ENCODE measurements at regions not wholly inside any gene's neighbourhood (a gene's known extent, or its start where the extent isn't known, plus 50 kb on each side); places are given as distances from the start of the nearest gene placed in this dataset.

DNA sequence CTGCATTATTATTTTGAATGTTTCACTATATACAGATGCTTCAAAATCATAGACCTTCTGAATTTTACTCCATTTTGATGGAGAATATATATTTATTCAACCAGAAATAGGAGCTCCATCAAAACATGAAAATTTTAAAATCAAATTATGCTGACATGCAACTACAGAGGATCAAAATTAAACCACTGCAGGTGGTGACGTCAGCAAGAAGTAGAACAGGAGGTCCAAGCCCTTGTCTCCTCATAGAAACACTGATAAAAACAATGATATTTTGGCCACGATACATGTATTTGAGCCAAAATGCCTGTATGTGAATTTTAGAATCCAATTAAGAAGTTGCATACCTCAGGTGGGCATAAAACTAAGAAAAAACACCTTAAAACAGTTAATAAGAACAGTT is 236.6 kb upstream of the FBXL7 start:
- Histone ChIP-seq H4K91ac (ENCODE audit: insufficient read depth, low read depth, low read length) (no peak overlapping the region), H2BK120ac (ENCODE audit: low read depth, low read length) (no peak overlapping the region), H3K27me3 (ENCODE audit: control insufficient read depth, insufficient read depth, low read length) (no peaks in the 10 kb centered on the region), H2BK5ac (ENCODE audit: low read depth, low read length, poor library complexity, severe bottlenecking) (no peak overlapping the region), H4K5ac (ENCODE audit: low read depth, low read length) (no peak overlapping the region), H3K9me3 (ENCODE audit: control insufficient read depth, insufficient read depth, low read length) (no peaks in the 10 kb centered on the region), H3K9ac (ENCODE audit: low read depth, low read length) (no peak overlapping the region), H2BK20ac (ENCODE audit: low read depth, low read length) (no peak overlapping the region), H2AK9ac (replicated peaks; ENCODE audit: low read depth, low read length, poor library complexity) (no peak overlapping the region), H3K9me1 (ENCODE audit: insufficient read depth, low read length) (no peaks in the 10 kb centered on the region), H3K4me3 (ENCODE audit: insufficient read depth, low read depth, low read length) (no peak overlapping the region), H3K4me2 (ENCODE audit: low read depth, low read length) (no peak overlapping the region), H3K4ac (ENCODE audit: low read depth, low read length) (no peak overlapping the region), H2BK15ac (ENCODE audit: low read depth, low read length) (no peak overlapping the region), H4K8ac (ENCODE audit: low read depth in 2 of 2, low read length in 2 of 2) (no peak overlapping the region), H3K27ac (ENCODE audit: insufficient read depth, low read length) (no peak overlapping the region), H3K14ac (replicated peaks; ENCODE audit: low read depth, low read length) (no peak overlapping the region), H4K20me1 (ENCODE audit: insufficient read depth, low read length) (no peaks in the 10 kb centered on the region), H3K36me3 (ENCODE audit: control insufficient read depth, insufficient read depth, low read length) (no peaks in the 10 kb centered on the region), H2AFZ (replicated peaks; ENCODE audit: low read length, poor library complexity) (no peak overlapping the region), H3K23ac (ENCODE audit: low read depth, low read length) (no peak overlapping the region), H3K18ac (ENCODE audit: low read depth, low read length) (no peak overlapping the region), H3K4me1 (ENCODE audit: control insufficient read depth, insufficient read depth, low read length) (no peaks in the 10 kb centered on the region; the same call in 1 of the 2 replicates), H3K79me1 (ENCODE audit: low read depth in 1 of 2, low read length in 2 of 2) (no peaks in the 10 kb centered on the region), H2AK5ac (ENCODE audit: low read depth, low read length) (no peak overlapping the region), H3K56ac (ENCODE audit: extremely low read depth, insufficient read depth, low read length) (no peak overlapping the region)
- ATAC-seq (ENCODE audit: low read depth), result no peak
- WGBS, 2 experiments (ENCODE audit: extremely low coverage in 2 of 2, insufficient read length in 1 of 2), result no CpG with 5 or more reads among the region's 2 CpGs
- dilution Hi-C loops (cut with HindIII; ENCODE audit: low sequenced_read_pairs, unreplicated experiment) (no loop called here), in situ Hi-C loops (cut with MboI; ENCODE audit: low sequenced_read_pairs) (no loop called here), intact Hi-C loops (cut with micrococcal nuclease) (no loop called here)
- ChIA-PET POLR2A (ENCODE audit: unreplicated experiment) (no interaction called here), CTCF (no interaction called here)
- no peak for DNase-seq
- no TSS peak for BruUV-seq (replicated peaks)
- TF ChIP-seq RAD21 (IDR thresholded peaks at IDR 0.05; ENCODE audit: low read length) (no peak), MAFK (IDR thresholded peaks at IDR 0.05; ENCODE audit: low read depth, low read length) (0 out of 2 replicates have a peak, but pooled peaks have one; percentile 13), NFE2L2 (IDR thresholded peaks at IDR 0.05; ENCODE audit: low read depth, low read length) (no peak), FOS (IDR thresholded peaks at IDR 0.05; ENCODE audit: low read depth, low read length) (no peak), MXI1 (IDR thresholded peaks at IDR 0.05; ENCODE audit: borderline replicate concordance, low read depth, low read length) (no peak), RFX5 (IDR thresholded peaks at IDR 0.05; ENCODE audit: low read depth, low read length) (no peak)
- TF ChIP-seq, protein P1, sequence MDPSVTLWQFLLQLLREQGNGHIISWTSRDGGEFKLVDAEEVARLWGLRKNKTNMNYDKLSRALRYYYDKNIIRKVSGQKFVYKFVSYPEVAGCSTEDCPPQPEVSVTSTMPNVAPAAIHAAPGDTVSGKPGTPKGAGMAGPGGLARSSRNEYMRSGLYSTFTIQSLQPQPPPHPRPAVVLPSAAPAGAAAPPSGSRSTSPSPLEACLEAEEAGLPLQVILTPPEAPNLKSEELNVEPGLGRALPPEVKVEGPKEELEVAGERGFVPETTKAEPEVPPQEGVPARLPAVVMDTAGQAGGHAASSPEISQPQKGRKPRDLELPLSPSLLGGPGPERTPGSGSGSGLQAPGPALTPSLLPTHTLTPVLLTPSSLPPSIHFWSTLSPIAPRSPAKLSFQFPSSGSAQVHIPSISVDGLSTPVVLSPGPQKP (IDR thresholded peaks at IDR 0.05; ENCODE audit: borderline replicate concordance, low read depth, low read length), result no peak
- TF ChIP-seq, protein P2, sequence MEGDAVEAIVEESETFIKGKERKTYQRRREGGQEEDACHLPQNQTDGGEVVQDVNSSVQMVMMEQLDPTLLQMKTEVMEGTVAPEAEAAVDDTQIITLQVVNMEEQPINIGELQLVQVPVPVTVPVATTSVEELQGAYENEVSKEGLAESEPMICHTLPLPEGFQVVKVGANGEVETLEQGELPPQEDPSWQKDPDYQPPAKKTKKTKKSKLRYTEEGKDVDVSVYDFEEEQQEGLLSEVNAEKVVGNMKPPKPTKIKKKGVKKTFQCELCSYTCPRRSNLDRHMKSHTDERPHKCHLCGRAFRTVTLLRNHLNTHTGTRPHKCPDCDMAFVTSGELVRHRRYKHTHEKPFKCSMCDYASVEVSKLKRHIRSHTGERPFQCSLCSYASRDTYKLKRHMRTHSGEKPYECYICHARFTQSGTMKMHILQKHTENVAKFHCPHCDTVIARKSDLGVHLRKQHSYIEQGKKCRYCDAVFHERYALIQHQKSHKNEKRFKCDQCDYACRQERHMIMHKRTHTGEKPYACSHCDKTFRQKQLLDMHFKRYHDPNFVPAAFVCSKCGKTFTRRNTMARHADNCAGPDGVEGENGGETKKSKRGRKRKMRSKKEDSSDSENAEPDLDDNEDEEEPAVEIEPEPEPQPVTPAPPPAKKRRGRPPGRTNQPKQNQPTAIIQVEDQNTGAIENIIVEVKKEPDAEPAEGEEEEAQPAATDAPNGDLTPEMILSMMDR (conservative IDR thresholded peaks at IDR 0.05; ENCODE audit: low read depth, low read length), result no peak

Measured in IMR-90 (cell line).